GM10248 (cell line): ENCODE measurements at regions not wholly inside any gene's neighbourhood (a gene's known extent, or its start where the extent isn't known, plus 50 kb on each side); places are given as distances from the start of the nearest gene placed in this dataset.

Experiments
- CTCF ChIA-PET: fragments of 300-600 bp; sonication (Branson Sonifier 250); formaldehyde crosslinking; extraction: SDS; loops from one replicate; lab custom pipeline; 2021; ENCODE audit warnings: antibody characterized with exemption; lab: Yijun Ruan, JAX
- POLR2A ChIA-PET: fragments of 350-650 bp; sonication (Branson Sonifier 250); formaldehyde crosslinking; extraction: SDS; loops from one replicate; lab custom pipeline; 2020; ENCODE audit warnings: antibody characterized with exemption; lab: Yijun Ruan, JAX
- DNase-seq: peaks from one replicate; pipeline ENCODE4 v3.0.0; 2012; ENCODE audit errors: extremely low spot score
- TF ChIP-seq, protein P1 (sequence below): IDR thresholded peaks from 2 replicates; pipeline ENCODE4 v1.5.1; 2012; ENCODE audit warnings: mild to moderate bottlenecking, low read depth; ENCODE audit errors: extremely low read depth, missing control alignments, control extremely low read depth

DNA sequence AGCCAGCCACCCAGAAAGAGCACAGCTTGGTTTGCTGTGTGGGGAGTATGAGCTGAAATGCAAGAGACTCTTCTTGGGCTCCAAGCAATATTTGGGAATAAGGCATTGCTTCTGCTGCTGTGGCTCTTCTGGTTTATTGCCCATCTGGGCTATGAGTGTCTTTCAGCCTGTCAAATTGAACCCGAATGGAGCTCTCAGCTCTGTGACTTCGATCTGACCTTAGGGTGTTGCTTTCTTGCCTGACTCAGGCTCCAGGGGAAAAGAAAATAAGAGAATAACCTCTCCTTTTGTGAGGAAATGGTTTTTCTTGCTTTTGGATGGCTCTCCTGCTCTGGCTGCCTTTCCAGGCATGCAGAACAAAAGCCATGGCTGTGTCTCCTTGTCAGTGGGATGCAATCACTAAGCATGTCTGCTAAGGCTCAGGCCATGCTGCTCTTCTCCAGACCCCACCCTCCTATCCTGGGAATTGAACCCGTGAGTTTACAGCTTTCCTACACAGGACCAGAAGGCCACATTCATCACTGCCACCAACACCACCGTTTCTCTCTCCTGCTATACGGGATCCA lies 169.4 kb upstream of the JAG1 start:
- CTCF ChIA-PET = no interaction called here
- DNase-seq = no peak
- TF ChIP-seq, protein P1, sequence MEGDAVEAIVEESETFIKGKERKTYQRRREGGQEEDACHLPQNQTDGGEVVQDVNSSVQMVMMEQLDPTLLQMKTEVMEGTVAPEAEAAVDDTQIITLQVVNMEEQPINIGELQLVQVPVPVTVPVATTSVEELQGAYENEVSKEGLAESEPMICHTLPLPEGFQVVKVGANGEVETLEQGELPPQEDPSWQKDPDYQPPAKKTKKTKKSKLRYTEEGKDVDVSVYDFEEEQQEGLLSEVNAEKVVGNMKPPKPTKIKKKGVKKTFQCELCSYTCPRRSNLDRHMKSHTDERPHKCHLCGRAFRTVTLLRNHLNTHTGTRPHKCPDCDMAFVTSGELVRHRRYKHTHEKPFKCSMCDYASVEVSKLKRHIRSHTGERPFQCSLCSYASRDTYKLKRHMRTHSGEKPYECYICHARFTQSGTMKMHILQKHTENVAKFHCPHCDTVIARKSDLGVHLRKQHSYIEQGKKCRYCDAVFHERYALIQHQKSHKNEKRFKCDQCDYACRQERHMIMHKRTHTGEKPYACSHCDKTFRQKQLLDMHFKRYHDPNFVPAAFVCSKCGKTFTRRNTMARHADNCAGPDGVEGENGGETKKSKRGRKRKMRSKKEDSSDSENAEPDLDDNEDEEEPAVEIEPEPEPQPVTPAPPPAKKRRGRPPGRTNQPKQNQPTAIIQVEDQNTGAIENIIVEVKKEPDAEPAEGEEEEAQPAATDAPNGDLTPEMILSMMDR = no peak
- POLR2A ChIA-PET = no interaction called here

DNA sequence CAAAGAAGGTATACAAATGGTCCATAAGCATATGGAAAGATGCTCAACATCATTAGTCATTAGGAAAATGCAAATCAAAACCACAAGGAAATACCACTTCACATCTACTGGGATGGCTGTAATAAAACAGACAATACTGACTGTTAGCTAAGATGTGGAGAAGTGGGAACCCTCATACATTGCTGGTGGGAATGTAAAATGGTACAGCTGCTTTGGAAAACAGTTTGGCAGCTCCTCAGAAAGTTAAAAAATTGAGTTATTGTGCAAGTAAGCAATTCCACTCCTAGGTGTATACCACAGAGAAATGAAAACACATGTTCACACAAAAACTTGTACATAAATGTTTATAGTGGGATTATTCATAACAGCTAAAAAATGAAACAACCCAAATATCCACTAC lies 173.0 kb upstream of the JAG1 start:
- CTCF ChIA-PET = interaction anchor here (0.9 to 1.8 kb wide), 3 partner anchors 8 to 18 kb away, joined by 3 to 4 read pairs (median 3); no protein-coding TSS in a partner anchor
- TF ChIP-seq, protein P1 = no peak
- no peak for DNase-seq
- POLR2A ChIA-PET = no interaction called here

DNA sequence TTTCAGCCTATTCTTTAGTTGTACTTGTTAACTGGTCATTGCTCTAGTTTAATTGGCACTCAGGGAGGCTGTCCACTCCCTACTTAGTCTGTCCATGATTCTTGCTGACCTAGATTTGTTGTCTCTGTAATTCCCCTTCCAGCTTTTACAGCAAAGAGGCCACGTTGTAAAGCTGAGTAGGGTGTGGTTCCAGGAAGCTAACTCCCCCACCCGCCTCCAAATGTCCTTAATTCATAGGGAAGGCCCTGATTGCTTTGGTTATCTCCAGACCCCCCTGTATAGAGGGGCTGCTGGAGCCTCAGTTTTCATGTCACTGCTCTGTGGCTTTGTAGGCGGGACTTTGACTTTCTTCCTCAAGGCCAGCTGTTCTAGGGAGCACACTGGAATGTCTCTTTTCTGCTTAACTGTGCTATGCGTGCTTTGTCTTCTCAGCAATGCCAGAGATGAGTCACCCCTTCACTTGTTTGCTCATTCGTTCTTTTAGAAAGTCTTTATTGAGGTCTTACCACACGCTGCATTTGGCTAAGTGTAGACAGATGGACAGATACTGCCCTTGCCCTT lies 175.1 kb upstream of the JAG1 start:
- no peak for DNase-seq
- TF ChIP-seq, protein P1 = no peak
- POLR2A ChIA-PET = no interaction called here
- CTCF ChIA-PET = interaction anchor here (1.5 to 1.6 kb wide), 2 partner anchors 13 to 14 kb away, joined by 3 to 6 read pairs; no protein-coding TSS in a partner anchor

DNA sequence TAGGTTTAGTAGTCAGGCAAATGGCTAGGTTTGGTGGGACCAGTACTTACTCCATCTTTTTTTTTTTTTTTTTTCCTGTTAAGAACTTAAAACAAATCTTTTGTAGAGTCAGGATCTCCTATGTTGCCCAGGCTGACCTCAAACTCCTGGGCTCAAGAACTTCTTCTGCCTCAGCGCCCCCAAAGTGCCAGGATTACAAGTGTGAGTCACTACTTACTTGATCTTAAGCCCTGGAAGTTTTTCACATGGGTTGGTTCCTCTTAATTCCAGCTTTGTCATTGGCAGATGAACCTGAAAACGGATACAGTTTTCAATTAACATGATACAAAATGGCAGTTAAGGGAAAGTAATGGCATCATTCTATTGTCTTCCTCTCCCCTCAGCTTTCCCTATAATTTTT lies 179.4 kb upstream of the JAG1 start:
- POLR2A ChIA-PET = no interaction called here
- TF ChIP-seq, protein P1 = no peak
- CTCF ChIA-PET = interaction anchor here (1.7 kb wide), 1 partner anchor 9 kb away, joined by 3 read pairs; no protein-coding TSS in a partner anchor
- DNase-seq = no peak

DNA sequence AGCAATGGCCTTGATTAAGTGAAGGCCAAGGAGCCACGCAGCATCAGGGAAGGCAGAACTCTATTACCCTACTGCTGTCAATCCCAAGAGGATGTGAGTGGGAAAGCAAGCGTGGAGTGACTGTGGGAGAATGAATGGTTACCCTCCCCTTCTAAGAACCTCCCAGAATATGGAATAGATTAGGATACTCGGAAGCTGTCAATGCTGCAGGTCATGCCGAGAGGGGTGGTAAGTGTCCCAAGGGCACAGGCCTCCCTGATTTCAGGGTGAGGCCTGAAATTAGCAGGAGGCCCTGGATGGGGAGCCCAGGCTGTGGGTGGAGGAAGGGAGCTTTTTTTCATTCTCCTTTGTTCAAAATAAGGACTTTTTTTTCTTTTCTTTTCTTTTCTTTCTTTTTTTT lies 179.9 kb upstream of the JAG1 start:
- DNase-seq = no peak
- POLR2A ChIA-PET = no interaction called here
- CTCF ChIA-PET = interaction anchor here (0.6 kb wide), 1 partner anchor 170 kb away, joined by 3 read pairs; no protein-coding TSS in a partner anchor

DNA sequence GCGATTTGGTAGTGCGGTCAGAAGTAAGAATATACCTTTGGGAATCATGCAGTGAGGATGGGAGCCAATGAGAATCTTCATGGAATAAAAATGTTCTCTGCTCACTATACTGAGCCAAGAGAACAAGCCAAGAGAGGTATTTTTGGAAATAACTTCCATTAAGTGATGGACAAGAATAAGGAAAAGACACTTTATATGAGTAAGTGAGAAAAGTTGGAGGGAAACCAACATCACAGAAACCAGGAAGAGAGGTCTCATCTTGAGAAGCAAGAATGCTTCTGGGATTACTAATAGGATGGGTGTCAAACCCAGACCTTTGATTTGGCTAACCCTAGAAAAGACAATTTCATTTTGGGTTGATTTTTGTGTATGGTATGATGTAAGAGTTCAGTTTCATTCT lies 181.2 kb upstream of the JAG1 start:
- no peak for DNase-seq
- CTCF ChIA-PET = no interaction called here
- POLR2A ChIA-PET = no interaction called here
- TF ChIP-seq, protein P1 = no peak

More for the DNA sequence above, 179.9 kb upstream of the JAG1 start:
- TF ChIP-seq, protein P1 = no peak

DNA sequence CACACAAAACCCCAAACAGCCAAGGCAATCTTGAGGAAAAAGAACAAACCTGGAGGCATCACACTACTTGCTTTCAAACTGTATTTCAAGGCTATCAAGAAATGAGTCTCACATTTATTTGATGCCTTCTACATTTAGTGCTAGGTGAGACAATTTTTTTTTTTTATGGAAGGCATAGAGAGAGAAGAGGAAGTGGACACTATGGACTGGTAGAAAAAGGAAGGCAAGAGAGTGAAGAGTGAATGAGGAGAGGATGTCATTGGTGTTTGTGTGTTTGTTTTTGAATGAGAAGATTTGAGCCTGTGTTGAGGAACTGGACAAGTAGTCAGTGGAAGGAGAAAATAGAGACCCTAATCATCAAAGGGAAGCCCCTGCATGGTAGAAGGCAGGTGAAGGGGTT lies 182.0 kb upstream of the JAG1 start:
- ChIA-PET POLR2A (no interaction called here), CTCF (no interaction called here)
- DNase-seq = no peak
- TF ChIP-seq, protein P1 = no peak
